ENCODE measurements at regions not wholly inside any gene's neighbourhood (a gene's known extent, or its start where the extent isn't known, plus 50 kb on each side); places are given as distances from the start of the nearest gene placed in this dataset.

GRCh38 chr4:53653484-53654053 lies 62.3 kb upstream of the LNX1 start:
- H3K9me3 ChIP-seq (replicated peaks; ENCODE audit: insufficient read depth, low read length): no peaks in the 10 kb centered on the region

GRCh38 chr4:53651156-53651735 lies 60.0 kb upstream of the LNX1 start:
- H3K4me2 ChIP-seq (ENCODE audit: low read depth, low read length): no peak overlapping the region

More at GRCh38 chr4:53653484-53654053, 62.3 kb upstream of the LNX1 start:
- H3K27me3 ChIP-seq (replicated peaks; ENCODE audit: insufficient read depth, low read length): no peaks in the 10 kb centered on the region
- TF ChIP-seq EZH2 (optimal IDR thresholded peaks at IDR 0.05; ENCODE audit: low read depth, low read length) (no peak), CTCF (IDR thresholded peaks at IDR 0.05; ENCODE audit: low read length) (no peak), EZH2phosphoT487 (IDR thresholded peaks at IDR 0.05; ENCODE audit: low read length) (no peak)
- no peaks in the 10 kb centered on the region for H3F3A ChIP-seq (ENCODE audit: insufficient read depth, low read length)
- no peaks in the 10 kb centered on the region for H3K79me2 ChIP-seq (ENCODE audit: low read length)
- no peaks in the 10 kb centered on the region for H4K20me1 ChIP-seq (ENCODE audit: insufficient read depth, low read length)
- no peak overlapping the region for H2AFZ ChIP-seq (ENCODE audit: low read length)
- no peaks in the 10 kb centered on the region for H3K36me3 ChIP-seq (replicated peaks; ENCODE audit: insufficient read depth, low read length)
- no peak overlapping the region for H3K4me2 ChIP-seq (ENCODE audit: low read depth, low read length)
- H3K4me3 ChIP-seq (ENCODE audit: low read length): no peak overlapping the region
- DNase-seq: no peak
- H3K27ac ChIP-seq (ENCODE audit: low read length): no peak overlapping the region
- H3K9me2 ChIP-seq (replicated peaks; ENCODE audit: insufficient read depth, low read length): no peaks in the 10 kb centered on the region
- no peaks in the 10 kb centered on the region for H3K4me1 ChIP-seq (ENCODE audit: low read length)
- no peak overlapping the region for H3K9ac ChIP-seq (ENCODE audit: low read length)

GRCh38 chr4:53649357-53649756 lies 58.1 kb upstream of the LNX1 start:
- H3K4me2 ChIP-seq (ENCODE audit: low read depth, low read length): no peak overlapping the region
- no peaks in the 10 kb centered on the region for H3K79me2 ChIP-seq (ENCODE audit: low read length)
- no peak for TF ChIP-seq EZH2phosphoT487 (IDR thresholded peaks at IDR 0.05; ENCODE audit: low read length)
- TF ChIP-seq CTCF (IDR thresholded peaks at IDR 0.05; ENCODE audit: low read length): no peak
- TF ChIP-seq EZH2 (optimal IDR thresholded peaks at IDR 0.05; ENCODE audit: low read depth, low read length): no peak
- H3K36me3 ChIP-seq (replicated peaks; ENCODE audit: insufficient read depth, low read length): no peaks in the 10 kb centered on the region
- no peaks in the 10 kb centered on the region for H3F3A ChIP-seq (ENCODE audit: insufficient read depth, low read length)
- H3K9me3 ChIP-seq (replicated peaks; ENCODE audit: insufficient read depth, low read length): no peaks in the 10 kb centered on the region
- no peaks in the 10 kb centered on the region for H3K27me3 ChIP-seq (replicated peaks; ENCODE audit: insufficient read depth, low read length)
- H3K4me1 ChIP-seq (ENCODE audit: low read length): no peaks in the 10 kb centered on the region
- no peak for DNase-seq
- H4K20me1 ChIP-seq (ENCODE audit: insufficient read depth, low read length): no peaks in the 10 kb centered on the region
- H3K4me3 ChIP-seq (ENCODE audit: low read length): no peak overlapping the region
- no peaks in the 10 kb centered on the region for H3K9me2 ChIP-seq (replicated peaks; ENCODE audit: insufficient read depth, low read length)
- no peak overlapping the region for H3K9ac ChIP-seq (ENCODE audit: low read length)
- H3K27ac ChIP-seq (ENCODE audit: low read length): no peak overlapping the region
- H2AFZ ChIP-seq (ENCODE audit: low read length): no peak overlapping the region

More at GRCh38 chr4:53651156-53651735, 60.0 kb upstream of the LNX1 start:
- no peak for DNase-seq
- Histone ChIP-seq H3K27me3 (replicated peaks; ENCODE audit: insufficient read depth, low read length) (no peaks in the 10 kb centered on the region), H4K20me1 (ENCODE audit: insufficient read depth, low read length) (no peaks in the 10 kb centered on the region), H3K9ac (ENCODE audit: low read length) (no peak overlapping the region), H3K79me2 (ENCODE audit: low read length) (no peaks in the 10 kb centered on the region), H2AFZ (ENCODE audit: low read length) (no peak overlapping the region), H3K27ac (ENCODE audit: low read length) (no peak overlapping the region), H3K9me2 (replicated peaks; ENCODE audit: insufficient read depth, low read length) (no peaks in the 10 kb centered on the region), H3K36me3 (replicated peaks; ENCODE audit: insufficient read depth, low read length) (no peaks in the 10 kb centered on the region), H3K4me3 (ENCODE audit: low read length) (no peak overlapping the region), H3K9me3 (replicated peaks; ENCODE audit: insufficient read depth, low read length) (no peaks in the 10 kb centered on the region), H3F3A (ENCODE audit: insufficient read depth, low read length) (no peaks in the 10 kb centered on the region), H3K4me1 (ENCODE audit: low read length) (no peaks in the 10 kb centered on the region)
- TF ChIP-seq CTCF (IDR thresholded peaks at IDR 0.05; ENCODE audit: low read length) (no peak), EZH2 (optimal IDR thresholded peaks at IDR 0.05; ENCODE audit: low read depth, low read length) (no peak), EZH2phosphoT487 (IDR thresholded peaks at IDR 0.05; ENCODE audit: low read length) (no peak)
